Mesenchymal stem cell (in vitro differentiated cells and primary cell): ENCODE measurements at regions not wholly inside any gene's neighbourhood (a gene's known extent, or its start where the extent isn't known, plus 50 kb on each side); places are given as distances from the start of the nearest gene placed in this dataset.

ENCODE experiments used
- DNase-seq: peaks from one replicate; pipeline ENCODE4 v3.0.0-alpha.2; 2013
- H2AFZ ChIP-seq: one replicate; pipeline ENCODE4 v1.6.1; 2013; ENCODE audit warnings: low read depth, mild to moderate bottlenecking, control low read depth, inconsistent platforms, low read length, moderate library complexity
- H2AK5ac ChIP-seq: 2 replicates; pipeline ENCODE4 v1.6.1; 2013; ENCODE audit warnings: low read length, moderate library complexity, mild to moderate bottlenecking, inconsistent platforms; ENCODE audit not compliant: severe bottlenecking
- H2BK120ac ChIP-seq: one replicate; pipeline ENCODE4 v1.6.1; 2013; ENCODE audit warnings: low read depth, mild to moderate bottlenecking, inconsistent platforms, low read length, moderate library complexity
- H2BK12ac ChIP-seq, 2 experiments: one replicate each; pipeline ENCODE4 v1.6.1; 2013; ENCODE audit warnings: inconsistent platforms in 2 of 2, low read length in 2 of 2, mild to moderate bottlenecking in 2 of 2, moderate library complexity in 2 of 2, control low read depth in 1 of 2
- H2BK15ac ChIP-seq: one replicate; pipeline ENCODE4 v1.6.1; 2013; ENCODE audit warnings: mild to moderate bottlenecking, low read depth, inconsistent platforms; ENCODE audit not compliant: poor library complexity, severe bottlenecking
- H2BK5ac ChIP-seq: 2 replicates; pipeline ENCODE4 v1.6.1; 2013; ENCODE audit warnings: low read depth, mild to moderate bottlenecking, low read length, control low read depth, inconsistent platforms; ENCODE audit not compliant: poor library complexity, severe bottlenecking
- H3K14ac ChIP-seq, 2 experiments: one replicate each; pipeline ENCODE4 v1.6.1; 2013; ENCODE audit warnings: inconsistent platforms in 2 of 2, low read length in 2 of 2, control low read depth in 1 of 2, mild to moderate bottlenecking in 1 of 2, moderate library complexity in 1 of 2
- H3K18ac ChIP-seq, 2 experiments: one replicate each; pipeline ENCODE4 v1.6.1; 2013; ENCODE audit warnings: inconsistent platforms in 2 of 2, low read length in 2 of 2, control low read depth in 1 of 2, low read depth in 1 of 2, mild to moderate bottlenecking in 1 of 2
- H3K23ac ChIP-seq, 2 experiments: one replicate each; pipeline ENCODE4 v1.6.1; 2013; ENCODE audit warnings: inconsistent platforms in 2 of 2, low read length in 2 of 2, mild to moderate bottlenecking in 2 of 2, moderate library complexity in 2 of 2, control low read depth in 1 of 2
- H3K27ac ChIP-seq: 2 replicates; pipeline ENCODE4 v1.5.1; 2013; ENCODE audit warnings: mild to moderate bottlenecking, moderate library complexity, low read length, control low read depth, inconsistent platforms; ENCODE audit not compliant: poor library complexity, severe bottlenecking
- H3K27me3 ChIP-seq, 2 experiments: 2 replicates each; pipeline versions ENCODE4 v1.6.1 to v1.7.0; 2013; ENCODE audit warnings: low read length in 2 of 2, mild to moderate bottlenecking in 2 of 2, moderate library complexity in 2 of 2, control low read depth in 1 of 2, inconsistent platforms in 1 of 2; ENCODE audit not compliant: control insufficient read depth in 1 of 2, insufficient read depth in 1 of 2
- H3K36me3 ChIP-seq, 2 experiments: 2 replicates each; pipeline versions ENCODE4 v1.6.1 to v1.7.0; 2013; ENCODE audit warnings: low read length in 2 of 2, control low read depth in 1 of 2, inconsistent platforms in 1 of 2, low read depth in 1 of 2, mild to moderate bottlenecking in 1 of 2; ENCODE audit not compliant: insufficient read depth in 2 of 2, control insufficient read depth in 1 of 2
- H3K4ac ChIP-seq, 2 experiments: one replicate each; pipeline ENCODE4 v1.6.1; 2013; ENCODE audit warnings: inconsistent platforms in 2 of 2, low read length in 2 of 2, mild to moderate bottlenecking in 2 of 2, moderate library complexity in 2 of 2, control low read depth in 1 of 2, low read depth in 1 of 2
- H3K4me1 ChIP-seq: 2 replicates; pipeline ENCODE4 v1.6.1; 2013; ENCODE audit warnings: low read depth, low read length, control low read depth; ENCODE audit not compliant: control insufficient read depth, insufficient read depth
- H3K4me2 ChIP-seq: 2 replicates; pipeline ENCODE4 v1.6.1; 2013; ENCODE audit warnings: low read length, mild to moderate bottlenecking, inconsistent platforms; ENCODE audit not compliant: poor library complexity, severe bottlenecking
- H3K4me3 ChIP-seq, 2 experiments: 2 replicates each; pipeline versions ENCODE4 v1.5.1 to v1.7.0; 2013; ENCODE audit warnings: low read length in 2 of 2, mild to moderate bottlenecking in 2 of 2, control low read depth in 1 of 2, low read depth in 1 of 2; ENCODE audit not compliant: insufficient read depth in 1 of 2
- H3K79me1 ChIP-seq: replicated peaks from 2 replicates; pipeline ENCODE4 v1.6.1; 2013; ENCODE audit warnings: mild to moderate bottlenecking, control low read depth, low read length, inconsistent platforms; ENCODE audit not compliant: poor library complexity, severe bottlenecking
- H3K9ac ChIP-seq: 2 replicates; pipeline ENCODE4 v1.7.0; 2013; ENCODE audit warnings: mild to moderate bottlenecking, low read length, moderate library complexity
- H3K9me3 ChIP-seq: 2 replicates; pipeline ENCODE4 v1.7.0; 2013; ENCODE audit warnings: mild to moderate bottlenecking, low read length; ENCODE audit not compliant: control insufficient read depth
- H4K8ac ChIP-seq: one replicate; pipeline ENCODE4 v1.6.1; 2013; ENCODE audit warnings: inconsistent platforms, mild to moderate bottlenecking, low read length, moderate library complexity
- H4K91ac ChIP-seq: one replicate; pipeline ENCODE4 v1.6.1; 2013; ENCODE audit warnings: mild to moderate bottlenecking, low read length, inconsistent platforms
- WGBS: methylation state at CpG from one replicate; pipeline ENCODE4 v1.1.7; 2013; ENCODE audit warnings: mixed read lengths; 5-methylcytosine and 5-hydroxymethylcytosine counted together

- Histone ChIP-seq H3K27ac (no peak overlapping the region), H3K4me1 (no peaks in the 10 kb centered on the region), H4K8ac (no peak overlapping the region), H2AK5ac (no peak overlapping the region), H2AFZ (no peak overlapping the region), H4K91ac (no peak overlapping the region), H3K4me3 (no peak overlapping the region), H3K14ac (no peak overlapping the region), H3K23ac (no peak overlapping the region), H2BK12ac (no peak overlapping the region), H2BK15ac (no peak overlapping the region), H3K79me1 (no peaks in the 10 kb centered on the region), H3K4me2 (no peak overlapping the region), H3K4ac (no peak overlapping the region), H3K36me3 (no peaks in the 10 kb centered on the region), H2BK120ac (no peak overlapping the region), H3K18ac (no peak overlapping the region), H3K9me3 (no peaks in the 10 kb centered on the region), H3K9ac (no peak overlapping the region), H3K27me3 (no peaks in the 10 kb centered on the region), H2BK5ac (no peak overlapping the region)
- no CpG with 5 or more reads among the region's 4 CpGs for WGBS
- no peak for DNase-seq
These were observed 74.0 kb upstream of the PHYHIPL start for GRCh38 chr10:59102394-59102793.

- Histone ChIP-seq H3K36me3 (no peaks in the 10 kb centered on the region), H2BK5ac (no peak overlapping the region), H3K9me3 (no peaks in the 10 kb centered on the region), H3K4ac (no peak overlapping the region), H4K8ac (no peak overlapping the region), H4K91ac (no peak overlapping the region), H3K27ac (no peak overlapping the region), H2BK12ac (no peak overlapping the region), H3K4me1 (no peaks in the 10 kb centered on the region), H3K18ac (no peak overlapping the region), H3K14ac (no peak overlapping the region), H2AFZ (no peak overlapping the region), H2BK15ac (no peak overlapping the region), H3K4me2 (no peak overlapping the region), H3K79me1 (no peaks in the 10 kb centered on the region), H2AK5ac (no peak overlapping the region), H3K27me3 (no peaks in the 10 kb centered on the region), H2BK120ac (no peak overlapping the region), H3K9ac (no peak overlapping the region), H3K4me3 (no peak overlapping the region), H3K23ac (no peak overlapping the region)
- WGBS, result 75% methylated on average over 3 of the region's 4 CpGs
- DNase-seq, result no peak
These were observed 72.3 kb upstream of the PHYHIPL start for GRCh38 chr10:59104186-59104585.

- H2BK12ac ChIP-seq, result no peak overlapping the region
- no peak overlapping the region for H2BK120ac ChIP-seq
- no peaks in the 10 kb centered on the region for H3K36me3 ChIP-seq
- no peak overlapping the region for H3K14ac ChIP-seq
- no peak for DNase-seq
- H3K4me1 ChIP-seq, result no peaks in the 10 kb centered on the region
- no peak overlapping the region for H4K91ac ChIP-seq
- no peak overlapping the region for H3K18ac ChIP-seq
- H3K4me2 ChIP-seq, result no peak overlapping the region
- no peak overlapping the region for H3K4ac ChIP-seq
- no peak overlapping the region for H3K4me3 ChIP-seq
- H3K79me1 ChIP-seq, result no peaks in the 10 kb centered on the region
- H3K27me3 ChIP-seq, result no peaks in the 10 kb centered on the region
- no peak overlapping the region for H4K8ac ChIP-seq
- 100% methylated on average over 1 of the region's 1 CpG for WGBS
- H2AFZ ChIP-seq, result no peak overlapping the region
- H3K23ac ChIP-seq, result no peak overlapping the region
- no peak overlapping the region for H2BK15ac ChIP-seq
- no peak overlapping the region for H3K9ac ChIP-seq
- H3K9me3 ChIP-seq, result no peaks in the 10 kb centered on the region
- no peak overlapping the region for H2AK5ac ChIP-seq
- H3K27ac ChIP-seq, result no peak overlapping the region
- no peak overlapping the region for H2BK5ac ChIP-seq
These were observed 70.0 kb upstream of the PHYHIPL start for GRCh38 chr10:59106441-59106840.

- WGBS, result no CpG with 5 or more reads among the region's 1 CpG
- Histone ChIP-seq H3K4me2 (no peak overlapping the region), H3K18ac (no peak overlapping the region), H3K27ac (no peak overlapping the region), H3K23ac (no peak overlapping the region), H2BK12ac (no peak overlapping the region), H4K8ac (no peak overlapping the region), H3K79me1 (no peaks in the 10 kb centered on the region), H3K9me3 (no peaks in the 10 kb centered on the region), H3K4me3 (no peak overlapping the region), H4K91ac (no peak overlapping the region), H3K4me1 (no peaks in the 10 kb centered on the region), H3K4ac (no peak overlapping the region), H3K9ac (no peak overlapping the region), H2BK5ac (no peak overlapping the region), H2AK5ac (no peak overlapping the region), H3K36me3 (no peaks in the 10 kb centered on the region), H3K14ac (no peak overlapping the region), H2BK15ac (no peak overlapping the region), H3K27me3 (no peaks in the 10 kb centered on the region), H2BK120ac (no peak overlapping the region), H2AFZ (no peak overlapping the region)
- no peak for DNase-seq
These were observed 69.3 kb upstream of the PHYHIPL start for GRCh38 chr10:59107147-59107546.
